Duodenal mucosa (tissue), 2 donors: ENCODE measurements at regions not wholly inside any gene's neighbourhood (a gene's known extent, or its start where the extent isn't known, plus 50 kb on each side); places are given as distances from the start of the nearest gene placed in this dataset.
"Not testable (repeated sequence)": the region's sequence is repeated elsewhere in the genome, so short reads cannot be mapped to it uniquely, and the experiment has no call there.

Experiments used
- H3K27ac ChIP-seq: one replicate; pipeline ENCODE4 v1.7.0; 2013; ENCODE audit warnings: low read depth, low read length
- H3K27me3 ChIP-seq, 2 donors: one replicate each; pipeline ENCODE4 v1.7.0; 2013; ENCODE audit warnings: low read length in 2 of 2, control low read depth in 1 of 2; ENCODE audit not compliant: insufficient read depth in 2 of 2, control insufficient read depth in 1 of 2
- H3K36me3 ChIP-seq, 2 donors: one replicate each; pipeline ENCODE4 v1.7.0; 2013; ENCODE audit warnings: low read length in 2 of 2, control low read depth in 1 of 2; ENCODE audit not compliant: insufficient read depth in 2 of 2, control insufficient read depth in 1 of 2
- H3K4me1 ChIP-seq, 2 donors: one replicate each; pipeline ENCODE4 v1.7.0; 2013; ENCODE audit warnings: low read length in 2 of 2, control low read depth in 1 of 2; ENCODE audit not compliant: insufficient read depth in 2 of 2, control insufficient read depth in 1 of 2
- H3K4me3 ChIP-seq, 2 donors: one replicate each; pipeline ENCODE4 v1.7.0; 2013; ENCODE audit warnings: low read length in 2 of 2, low read depth in 1 of 2
- H3K9ac ChIP-seq, 2 donors: one replicate each; pipeline ENCODE4 v1.7.0; 2013; ENCODE audit warnings: low read length in 2 of 2, low read depth in 1 of 2
- H3K9me3 ChIP-seq, 2 donors: one replicate each; pipeline ENCODE4 v1.7.0; 2013; ENCODE audit warnings: low read length in 2 of 2, control low read depth in 1 of 2; ENCODE audit not compliant: control insufficient read depth in 1 of 2

DNA sequence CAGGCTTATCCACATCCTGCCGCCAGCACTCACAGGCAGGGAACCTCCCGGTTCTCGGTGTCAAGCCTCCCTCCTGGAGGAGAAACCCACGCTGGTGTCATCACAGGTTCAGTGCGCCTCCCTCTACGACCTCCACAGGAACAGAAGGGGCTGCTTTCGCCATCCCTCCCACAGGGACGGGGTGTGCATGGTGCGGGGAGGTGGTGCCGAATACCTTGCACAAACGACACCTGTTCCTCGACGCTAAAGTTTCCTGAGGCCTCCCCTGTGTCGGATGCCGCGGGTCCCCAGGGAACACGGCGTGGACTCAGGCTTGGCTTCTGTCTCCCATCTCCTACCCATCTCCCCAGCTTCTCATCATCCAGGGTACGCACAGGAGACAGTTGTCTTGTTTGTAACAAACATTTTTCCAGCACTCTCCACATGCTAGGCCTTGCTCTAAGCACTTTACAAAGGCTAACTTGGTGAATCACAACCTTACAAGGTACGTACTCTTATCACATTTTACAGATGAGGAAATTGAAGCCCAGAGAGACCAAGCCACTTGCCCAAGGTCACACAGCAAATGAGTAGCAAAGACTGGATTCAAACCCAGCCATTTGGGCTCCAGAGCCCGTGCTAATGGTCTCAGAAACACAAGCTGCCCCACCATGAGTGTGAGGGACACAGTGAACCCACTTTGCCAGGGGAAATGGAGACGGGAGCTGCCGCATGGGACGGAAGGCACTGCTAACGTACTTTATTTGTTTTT, 271.6 kb downstream of the C16orf95 start:
- no peaks in the 10 kb centered on the region for H3K9me3 ChIP-seq
- no peaks in the 10 kb centered on the region for H3K36me3 ChIP-seq
- H3K27ac ChIP-seq: no peak overlapping the region
- H3K9ac ChIP-seq: no peak overlapping the region
- no peak overlapping the region for H3K4me3 ChIP-seq
- H3K27me3 ChIP-seq: peaks cover 0 to 6% of the 10 kb centered on the region in 2 donors
- no peaks in the 10 kb centered on the region for H3K4me1 ChIP-seq

DNA sequence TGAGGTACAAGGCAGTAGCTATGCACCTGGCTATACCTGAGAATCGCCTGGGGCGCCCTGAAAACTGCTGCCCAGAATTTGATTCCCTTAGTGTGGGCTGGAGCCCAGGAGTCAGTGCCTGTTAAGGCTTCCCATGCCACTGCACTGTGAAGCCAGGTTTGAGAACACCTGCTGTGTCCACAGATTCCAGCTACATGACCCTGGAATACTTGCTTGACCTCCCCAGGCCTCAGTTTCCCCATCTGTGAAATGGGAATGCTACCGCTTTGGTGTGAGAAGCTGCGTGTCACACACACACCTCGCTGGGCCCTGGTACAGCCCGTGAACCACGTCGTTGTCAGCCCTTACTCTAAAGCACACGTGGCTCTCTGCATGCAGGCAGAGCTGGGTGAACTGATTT, 271.0 kb downstream of the C16orf95 start:
- H3K27me3 ChIP-seq: peaks cover 0 to 6% of the 10 kb centered on the region in 2 donors
- no peaks in the 10 kb centered on the region for H3K9me3 ChIP-seq
- no peaks in the 10 kb centered on the region for H3K4me1 ChIP-seq
- no peak overlapping the region for H3K9ac ChIP-seq
- H3K27ac ChIP-seq: no peak overlapping the region
- no peak overlapping the region for H3K4me3 ChIP-seq
- H3K36me3 ChIP-seq: no peaks in the 10 kb centered on the region

DNA sequence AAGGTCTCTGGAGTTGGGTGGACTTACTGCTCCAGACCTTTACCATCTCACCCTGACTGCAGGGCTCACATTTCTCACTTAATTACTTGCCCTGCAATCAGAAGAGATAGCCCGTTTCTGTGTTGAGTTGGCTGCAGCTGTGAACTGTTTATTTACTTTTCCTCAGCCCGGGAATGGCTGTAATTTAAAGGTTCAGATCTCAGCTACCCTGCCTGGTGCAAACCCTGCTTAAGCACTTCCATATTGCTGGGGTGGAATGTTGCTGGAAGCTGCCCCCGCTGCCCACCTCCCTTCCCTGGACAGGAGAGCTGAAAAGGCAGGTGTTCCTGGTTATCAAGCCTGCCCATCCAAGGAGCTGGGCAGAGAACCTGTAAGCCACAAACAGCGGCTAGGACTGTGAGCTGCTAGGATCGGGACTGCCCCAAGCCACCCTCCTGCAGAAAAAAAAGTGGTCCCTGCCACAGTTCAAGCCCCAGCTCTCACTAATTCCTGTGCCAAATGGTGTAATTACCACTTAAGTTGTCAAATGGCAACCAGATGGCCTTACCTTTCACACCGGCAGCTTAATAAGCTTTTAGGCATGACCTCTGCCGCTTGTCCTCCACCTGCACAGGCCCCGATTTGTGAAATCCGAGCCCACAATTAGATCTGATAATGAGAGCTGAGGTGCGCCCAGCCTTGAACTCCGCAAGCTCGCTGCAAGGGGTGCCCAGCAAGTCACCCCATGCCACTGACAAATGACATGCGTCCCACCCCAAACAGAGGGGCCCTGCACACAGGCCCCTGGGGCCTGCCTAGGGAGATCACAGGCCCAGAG, 269.8 kb downstream of the C16orf95 start:
- Histone ChIP-seq H3K36me3 (no peaks in the 10 kb centered on the region), H3K27me3 (peaks cover 0 to 6% of the 10 kb centered on the region in 2 donors), H3K9me3 (no peaks in the 10 kb centered on the region), H3K9ac (no peak overlapping the region), H3K4me3 (no peak overlapping the region), H3K27ac (no peak overlapping the region), H3K4me1 (no peaks in the 10 kb centered on the region)

DNA sequence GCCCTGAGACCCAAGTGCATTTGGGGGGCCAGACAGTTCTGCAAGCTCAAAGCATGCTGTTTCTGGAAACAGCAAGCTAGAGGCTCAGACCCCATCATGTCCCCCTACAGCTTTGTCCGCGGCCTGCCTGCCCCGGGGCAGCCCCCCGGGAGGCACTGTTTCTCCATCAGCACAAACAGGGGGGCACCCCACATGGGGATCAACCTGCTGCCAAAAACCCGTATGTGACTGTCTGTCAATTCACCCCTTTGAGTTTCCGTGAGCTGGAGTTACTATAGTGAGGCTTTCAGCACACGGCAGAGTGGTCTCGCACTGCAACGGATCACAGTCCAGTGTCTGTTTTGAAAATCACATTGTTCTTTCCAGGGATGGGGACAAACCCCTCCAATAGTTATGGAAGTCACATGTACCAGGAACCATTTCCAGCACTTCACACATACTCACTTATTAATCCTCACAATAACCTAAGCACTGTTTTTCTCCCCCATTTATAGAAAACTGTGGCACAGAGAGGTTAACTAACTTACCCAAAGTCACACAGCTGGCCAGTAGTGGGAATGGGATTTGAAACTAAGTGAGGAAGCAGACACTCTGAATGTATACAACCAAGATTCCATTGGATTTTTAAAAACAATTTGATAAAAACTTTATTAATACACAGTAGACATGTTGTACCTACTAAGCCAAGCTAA, 269.0 kb downstream of the C16orf95 start:
- H3K9ac ChIP-seq: no peak overlapping the region
- no peak overlapping the region for H3K4me3 ChIP-seq
- H3K27ac ChIP-seq: no peak overlapping the region
- peaks cover 0 to 6% of the 10 kb centered on the region in 2 donors for H3K27me3 ChIP-seq
- no peaks in the 10 kb centered on the region for H3K36me3 ChIP-seq
- no peaks in the 10 kb centered on the region for H3K4me1 ChIP-seq
- H3K9me3 ChIP-seq: no peaks in the 10 kb centered on the region

DNA sequence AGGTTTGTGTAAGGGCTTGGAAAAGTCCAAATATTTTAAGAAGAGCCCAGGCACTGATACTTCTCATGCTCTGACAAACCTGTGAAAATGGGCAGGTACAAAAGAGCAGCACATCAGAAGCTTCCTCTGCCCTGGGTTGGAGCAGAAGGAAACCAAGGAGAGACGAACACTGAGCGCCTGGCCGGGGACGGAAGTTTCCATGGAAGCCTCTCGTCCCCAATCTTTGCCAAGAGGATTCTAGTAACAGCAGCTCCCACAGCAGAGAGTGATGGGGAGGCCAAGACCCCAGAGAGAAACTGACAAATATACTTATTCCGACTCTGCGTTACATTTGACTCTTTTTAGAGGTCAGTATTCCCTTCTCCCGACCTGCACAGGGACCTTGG, 268.5 kb downstream of the C16orf95 start:
- H3K4me1 ChIP-seq: no peaks in the 10 kb centered on the region
- H3K27ac ChIP-seq: no peak overlapping the region
- H3K36me3 ChIP-seq: no peaks in the 10 kb centered on the region
- H3K9me3 ChIP-seq: no peaks in the 10 kb centered on the region
- no peak overlapping the region for H3K9ac ChIP-seq
- no peak overlapping the region for H3K4me3 ChIP-seq
- H3K27me3 ChIP-seq: peaks cover 0 to 3% of the 10 kb centered on the region in 2 donors

DNA sequence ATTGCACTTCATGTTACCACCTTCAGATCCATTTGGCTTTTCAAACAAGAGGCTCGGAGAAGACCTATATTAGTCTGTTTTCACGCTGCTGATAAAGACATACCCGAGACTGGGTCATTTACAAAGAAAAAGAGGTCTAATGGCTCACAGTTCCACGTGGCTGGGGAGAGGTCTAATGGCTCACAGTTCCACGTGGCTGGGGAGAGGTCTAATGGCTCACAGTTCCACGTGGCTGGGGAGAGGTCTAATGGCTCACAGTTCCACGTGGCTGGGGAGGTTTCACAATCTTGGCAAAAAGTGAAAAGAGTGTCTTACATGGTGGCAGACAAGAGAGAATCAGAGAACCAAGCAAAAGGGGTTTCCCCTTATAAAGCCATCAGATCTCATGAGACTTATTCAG, 268.0 kb downstream of the C16orf95 start:
- H3K9ac ChIP-seq, H3K9me3 ChIP-seq, H3K27ac ChIP-seq, H3K36me3 ChIP-seq, H3K4me3 ChIP-seq, H3K27me3 ChIP-seq, H3K4me1 ChIP-seq: not testable (repeated sequence)

DNA sequence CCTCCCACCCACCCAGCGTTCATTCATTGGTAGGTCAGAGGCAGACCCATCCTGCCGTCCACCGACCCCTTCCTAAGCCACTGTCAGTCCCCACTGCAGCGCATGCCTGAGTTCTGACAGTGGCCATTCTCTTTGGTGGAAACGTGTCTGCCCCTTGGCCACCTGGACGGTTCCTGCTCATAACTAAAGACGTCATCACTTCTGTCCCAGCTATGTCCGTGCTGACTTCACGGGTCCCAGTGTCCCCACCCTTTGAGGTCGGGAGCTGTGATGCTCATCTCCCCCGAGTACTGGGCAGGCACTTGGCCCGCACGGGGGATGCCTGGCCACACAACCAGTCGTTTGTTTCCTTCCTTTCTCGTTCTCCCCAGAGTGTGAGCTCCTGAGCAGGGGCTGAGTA, 267.1 kb downstream of the C16orf95 start:
- H3K27ac ChIP-seq: no peak overlapping the region
- no peaks in the 10 kb centered on the region for H3K4me1 ChIP-seq
- no peak overlapping the region for H3K9ac ChIP-seq
- H3K4me3 ChIP-seq: no peak overlapping the region
- H3K9me3 ChIP-seq: no peaks in the 10 kb centered on the region
- peaks cover 0 to 3% of the 10 kb centered on the region in 2 donors for H3K27me3 ChIP-seq
- H3K36me3 ChIP-seq: no peaks in the 10 kb centered on the region

DNA sequence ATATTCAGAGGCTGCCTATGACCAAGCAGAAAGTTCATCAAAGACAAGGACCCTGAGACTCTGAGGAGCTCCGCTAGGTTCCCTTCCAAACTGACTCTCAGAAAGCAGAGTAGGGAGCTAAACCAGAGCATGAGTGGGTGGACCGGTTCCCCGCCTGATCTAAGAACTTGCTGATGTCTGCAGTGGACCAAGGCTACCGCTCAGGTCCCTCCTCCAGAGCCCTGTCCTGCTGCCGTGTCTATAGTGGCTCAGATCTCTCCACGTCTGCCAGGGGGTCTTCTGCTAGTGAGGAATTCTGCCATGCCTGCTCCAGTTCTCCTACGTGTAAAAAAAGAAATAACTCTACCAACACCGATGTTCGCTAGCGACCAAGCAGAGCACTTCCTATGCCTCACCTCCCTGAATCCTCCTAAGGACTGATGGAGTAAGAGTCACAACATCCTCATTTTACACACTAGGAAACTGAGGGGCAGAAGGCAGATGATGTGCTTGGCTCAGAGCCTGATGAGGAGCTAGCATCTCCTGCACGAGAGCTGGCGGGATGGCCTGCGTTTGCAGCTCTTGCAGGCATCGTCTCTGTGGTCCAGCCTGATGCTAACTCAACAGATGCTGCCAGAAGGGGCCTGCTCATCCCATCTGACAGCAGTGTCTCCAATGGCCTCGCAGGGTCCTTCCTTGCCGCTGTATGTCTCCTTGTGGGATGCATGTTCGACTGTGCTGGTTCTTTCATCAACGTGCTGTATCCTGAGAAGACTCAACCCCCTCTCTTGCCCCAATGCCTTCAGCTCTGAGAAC, 265.5 kb downstream of the C16orf95 start:
- no peaks in the 10 kb centered on the region for H3K27me3 ChIP-seq
- no peak overlapping the region for H3K9ac ChIP-seq
- H3K27ac ChIP-seq: no peak overlapping the region
- H3K4me3 ChIP-seq: no peak overlapping the region
- no peaks in the 10 kb centered on the region for H3K4me1 ChIP-seq
- H3K9me3 ChIP-seq: no peaks in the 10 kb centered on the region
- H3K36me3 ChIP-seq: no peaks in the 10 kb centered on the region

DNA sequence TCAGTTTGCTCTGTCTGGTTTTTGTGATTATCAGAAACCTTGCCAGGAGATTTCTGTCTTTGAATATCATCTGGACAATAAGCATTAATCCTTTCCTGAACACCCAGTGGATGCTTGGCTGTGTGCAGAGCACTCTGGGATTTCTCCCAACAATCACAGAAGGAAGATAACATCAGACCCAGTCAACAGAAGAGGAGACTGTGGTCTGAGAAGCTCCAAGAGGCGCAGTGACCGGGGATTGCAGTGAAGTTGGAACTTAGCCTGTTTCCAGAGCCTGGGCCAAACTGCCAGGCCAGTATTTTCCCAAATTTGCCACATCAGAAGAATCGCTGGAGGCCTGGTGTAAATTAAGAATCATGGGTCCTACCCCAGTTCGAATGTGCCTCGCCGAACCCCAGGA, 264.7 kb downstream of the C16orf95 start:
- no peaks in the 10 kb centered on the region for H3K27me3 ChIP-seq
- no peak overlapping the region for H3K27ac ChIP-seq
- H3K4me1 ChIP-seq: no peaks in the 10 kb centered on the region
- H3K9ac ChIP-seq: no peak overlapping the region
- H3K36me3 ChIP-seq: no peaks in the 10 kb centered on the region
- H3K9me3 ChIP-seq: no peaks in the 10 kb centered on the region
- H3K4me3 ChIP-seq: no peak overlapping the region
